ENCODE measurements at regions not wholly inside any gene's neighbourhood (a gene's known extent, or its start where the extent isn't known, plus 50 kb on each side); places are given as distances from the start of the nearest gene placed in this dataset.
A peak's percentile ranks its signal among the peaks of the same experiment; 100 is the strongest.

DNA sequence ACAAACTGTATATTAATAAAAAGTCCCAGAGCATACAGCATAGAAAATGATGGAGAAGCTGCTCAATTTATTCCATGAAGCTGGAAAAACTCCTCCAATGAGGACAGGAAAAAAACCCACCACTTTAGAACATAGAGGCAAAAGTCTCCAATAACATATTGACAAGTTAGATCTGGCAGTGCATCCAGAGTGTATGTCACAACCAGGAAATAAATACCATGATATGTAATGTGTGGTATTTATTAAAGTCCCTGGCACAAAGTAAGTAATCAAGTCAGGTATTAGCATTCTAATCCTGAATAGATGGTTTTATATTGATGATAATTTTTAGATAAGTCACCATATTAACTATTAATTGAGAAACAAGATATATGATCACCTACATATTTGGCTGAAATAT is 427.3 kb upstream of the HS6ST1 start:
- TF ChIP-seq, protein P1, sequence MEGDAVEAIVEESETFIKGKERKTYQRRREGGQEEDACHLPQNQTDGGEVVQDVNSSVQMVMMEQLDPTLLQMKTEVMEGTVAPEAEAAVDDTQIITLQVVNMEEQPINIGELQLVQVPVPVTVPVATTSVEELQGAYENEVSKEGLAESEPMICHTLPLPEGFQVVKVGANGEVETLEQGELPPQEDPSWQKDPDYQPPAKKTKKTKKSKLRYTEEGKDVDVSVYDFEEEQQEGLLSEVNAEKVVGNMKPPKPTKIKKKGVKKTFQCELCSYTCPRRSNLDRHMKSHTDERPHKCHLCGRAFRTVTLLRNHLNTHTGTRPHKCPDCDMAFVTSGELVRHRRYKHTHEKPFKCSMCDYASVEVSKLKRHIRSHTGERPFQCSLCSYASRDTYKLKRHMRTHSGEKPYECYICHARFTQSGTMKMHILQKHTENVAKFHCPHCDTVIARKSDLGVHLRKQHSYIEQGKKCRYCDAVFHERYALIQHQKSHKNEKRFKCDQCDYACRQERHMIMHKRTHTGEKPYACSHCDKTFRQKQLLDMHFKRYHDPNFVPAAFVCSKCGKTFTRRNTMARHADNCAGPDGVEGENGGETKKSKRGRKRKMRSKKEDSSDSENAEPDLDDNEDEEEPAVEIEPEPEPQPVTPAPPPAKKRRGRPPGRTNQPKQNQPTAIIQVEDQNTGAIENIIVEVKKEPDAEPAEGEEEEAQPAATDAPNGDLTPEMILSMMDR (IDR thresholded peaks at IDR 0.05; ENCODE audit: low read length, missing control alignments), result no peak
- peak overlapping the region; percentile 10 for H3K4me3 ChIP-seq (replicated peaks; ENCODE audit: low read depth, low read length)
- DNase-seq (ENCODE audit: low read depth), result peak; percentile 32

DNA sequence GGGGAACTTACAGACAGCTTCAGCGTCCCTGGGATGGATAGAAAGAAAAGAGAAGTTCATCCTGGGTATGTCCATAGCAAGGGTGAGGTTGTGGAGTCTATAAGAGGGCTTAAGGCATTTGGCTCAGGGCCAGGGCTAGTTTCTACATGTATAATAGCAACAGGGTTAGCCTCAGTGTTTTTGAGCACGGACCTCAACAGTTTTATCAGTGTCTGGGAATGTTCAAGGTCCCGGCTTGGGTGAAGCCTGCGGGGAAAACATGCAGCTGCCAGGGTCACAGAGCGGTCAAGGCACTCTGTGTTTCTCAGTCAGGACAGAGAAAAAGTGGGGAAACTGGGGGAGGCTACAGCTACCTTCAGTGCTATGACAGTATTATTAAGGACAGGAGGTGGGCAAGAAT is 427.7 kb upstream of the HS6ST1 start:
- TF ChIP-seq, protein P1 (IDR thresholded peaks at IDR 0.05; ENCODE audit: low read length, missing control alignments), result no peak
- peak overlapping the region; percentile 10 for H3K4me3 ChIP-seq (replicated peaks; ENCODE audit: low read depth, low read length)
- peak; percentile 96 for DNase-seq (ENCODE audit: low read depth)

DNA sequence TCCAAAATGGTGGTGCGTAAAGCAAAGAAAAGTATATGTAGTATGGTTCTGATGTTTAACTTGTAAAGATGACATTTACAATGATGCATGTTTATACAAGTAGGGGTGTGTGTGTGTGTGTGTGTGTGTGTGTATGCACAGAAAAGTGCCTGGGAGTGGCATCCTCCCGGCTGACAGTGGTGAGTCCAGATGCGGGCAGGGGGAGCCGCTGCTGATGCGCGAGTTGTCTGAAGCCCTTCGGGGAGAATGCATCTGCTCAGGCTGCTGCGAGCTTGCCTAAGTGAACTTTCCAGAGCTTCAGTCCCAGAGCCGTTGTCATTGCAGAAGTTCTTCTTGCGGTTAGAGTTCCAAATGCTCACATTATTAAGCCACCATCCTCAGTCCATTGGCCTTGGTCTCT is 429.7 kb upstream of the HS6ST1 start:
- H3K4me3 ChIP-seq (replicated peaks; ENCODE audit: low read depth, low read length), result no peak overlapping the region
- no peak for DNase-seq (ENCODE audit: low read depth)
- TF ChIP-seq, protein P1 (IDR thresholded peaks at IDR 0.05; ENCODE audit: low read length, missing control alignments), result no peak

DNA sequence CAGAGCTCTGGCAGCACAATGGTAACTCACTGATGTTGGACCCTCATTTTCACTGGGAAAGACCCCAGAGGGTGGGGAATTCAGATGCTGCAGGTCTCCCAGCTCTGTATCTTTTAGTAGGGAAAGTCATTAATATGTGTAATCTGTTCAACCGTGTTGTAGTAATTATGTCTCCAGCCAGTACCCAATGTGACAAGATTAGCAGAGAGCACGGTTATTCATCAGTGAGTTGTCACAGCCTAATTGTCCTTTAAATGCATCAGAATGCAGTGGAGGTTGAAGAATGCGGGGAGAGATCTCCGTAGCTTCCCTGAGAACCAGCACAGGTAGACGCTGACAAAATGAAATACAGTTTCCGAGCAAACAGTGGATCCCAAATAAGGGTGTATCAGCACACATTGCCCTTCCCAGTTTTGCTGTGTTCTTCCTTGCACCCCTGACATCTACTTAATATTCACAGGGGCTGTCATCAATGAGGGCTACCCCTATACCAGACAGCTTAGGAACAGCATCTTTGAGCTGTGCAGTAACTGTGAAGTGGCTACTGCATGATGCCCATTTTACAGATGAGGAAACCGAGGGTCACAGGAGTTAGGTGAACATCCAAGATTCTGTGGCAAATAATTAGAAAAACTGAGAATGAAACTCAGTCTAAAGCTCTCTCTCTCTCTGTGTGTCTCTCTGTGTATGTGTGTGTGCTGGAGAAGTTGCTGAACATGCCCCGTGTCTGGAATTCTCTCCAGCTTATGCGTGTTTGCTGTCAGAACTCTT is 430.4 kb upstream of the HS6ST1 start:
- TF ChIP-seq, protein P1 (IDR thresholded peaks at IDR 0.05; ENCODE audit: low read length, missing control alignments), result no peak
- DNase-seq (ENCODE audit: low read depth), result no peak
- no peak overlapping the region for H3K4me3 ChIP-seq (replicated peaks; ENCODE audit: low read depth, low read length)

DNA sequence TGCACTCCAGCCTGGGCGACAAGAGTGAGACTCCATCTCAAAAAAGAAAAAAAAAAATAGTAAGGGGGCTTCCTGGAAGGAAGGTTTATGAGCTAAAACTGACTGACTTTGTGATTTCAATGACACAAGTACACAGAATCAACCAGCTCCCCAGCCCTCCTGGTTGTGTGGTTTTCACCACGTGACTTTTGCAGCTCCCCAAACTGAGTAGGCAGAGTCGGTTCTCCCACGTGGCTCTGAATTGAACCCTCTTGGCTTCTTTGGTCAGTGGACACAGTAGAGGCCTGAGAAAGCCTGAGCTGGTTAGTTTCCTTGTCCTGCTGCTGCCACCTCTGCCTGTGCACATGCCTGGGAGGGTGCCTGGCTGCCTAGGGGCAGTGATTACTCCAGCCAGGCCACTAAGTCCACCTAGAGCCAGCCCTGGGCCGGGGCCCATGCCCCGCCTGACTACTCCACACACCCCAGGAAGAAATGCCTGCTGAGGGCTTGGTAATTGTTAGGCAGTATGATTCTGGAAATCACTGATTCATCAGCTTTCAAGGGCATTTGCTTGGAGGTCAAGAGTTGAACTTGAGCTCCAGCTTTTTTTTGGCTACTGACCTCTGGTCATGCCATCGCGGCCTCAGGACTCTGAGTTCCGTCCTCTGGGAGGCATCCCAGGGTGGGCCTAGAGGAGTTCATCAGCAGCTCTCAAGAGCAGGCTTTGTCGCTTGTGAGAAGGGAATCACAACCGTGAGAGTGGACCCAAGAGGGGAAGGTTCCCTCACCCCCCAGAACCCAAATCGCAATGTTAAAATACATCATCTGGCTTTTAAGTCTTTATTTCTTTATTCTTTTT is 431.9 kb upstream of the HS6ST1 start:
- DNase-seq (ENCODE audit: low read depth), result no peak
- TF ChIP-seq, protein P1 (IDR thresholded peaks at IDR 0.05; ENCODE audit: low read length, missing control alignments), result no peak
- no peak overlapping the region for H3K4me3 ChIP-seq (replicated peaks; ENCODE audit: low read depth, low read length)

DNA sequence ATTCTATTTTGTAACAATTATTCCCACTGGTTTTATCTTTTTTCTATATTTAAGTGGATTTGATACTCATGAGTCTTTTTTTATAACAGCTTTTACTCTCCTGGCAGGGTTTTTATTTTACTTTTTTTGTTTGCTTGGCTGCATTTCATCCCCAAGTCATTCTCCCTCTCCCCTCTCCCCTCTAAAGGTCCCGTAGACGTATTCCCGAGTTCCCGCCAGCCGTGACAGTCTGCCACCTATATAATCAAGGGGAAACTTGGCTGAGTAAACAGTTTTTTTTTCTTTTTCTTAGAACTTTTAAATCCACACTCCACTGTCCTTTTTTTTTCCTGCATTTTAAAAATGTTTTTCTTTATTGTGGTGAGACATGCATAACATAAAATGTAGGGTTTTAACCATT is 433.1 kb upstream of the HS6ST1 start:
- TF ChIP-seq, protein P1 (IDR thresholded peaks at IDR 0.05; ENCODE audit: low read length, missing control alignments), result no peak
- no peak for DNase-seq (ENCODE audit: low read depth)
- H3K4me3 ChIP-seq (replicated peaks; ENCODE audit: low read depth, low read length), result no peak overlapping the region
